ENCODE measurements at regions not wholly inside any gene's neighbourhood (a gene's known extent, or its start where the extent isn't known, plus 50 kb on each side); places are given as distances from the start of the nearest gene placed in this dataset.

- Histone ChIP-seq H3K4me3 (ENCODE audit: low read length) (no peak overlapping the region), H3K4me1 (ENCODE audit: control insufficient read depth, insufficient read depth, low read length) (no peaks in the 10 kb centered on the region), H3K36me3 (ENCODE audit: control insufficient read depth, insufficient read depth, low read length) (no peaks in the 10 kb centered on the region), H3K27me3 (ENCODE audit: control insufficient read depth, insufficient read depth, low read length, poor library complexity, severe bottlenecking) (no peaks in the 10 kb centered on the region), H3K9ac (ENCODE audit: extremely low read depth, low read length, poor library complexity, severe bottlenecking) (no peak overlapping the region), H3K27ac (ENCODE audit: low read depth, low read length) (no peak overlapping the region), H3K9me3 (ENCODE audit: control insufficient read depth, low read length) (no peaks in the 10 kb centered on the region)
- H3K27ac Mint-ChIP-seq = no peak overlapping the region
- no peak overlapping the region for H3K4me3 Mint-ChIP-seq
- H3K36me3 Mint-ChIP-seq (ENCODE audit: low read depth) = no peaks in the 10 kb centered on the region
- no peaks in the 10 kb centered on the region for H3K4me1 Mint-ChIP-seq
- peaks cover 4% of the 10 kb centered on the region for H3K27me3 Mint-ChIP-seq (ENCODE audit: insufficient read depth)
- no peak for DNase-seq
- H3K9me3 Mint-ChIP-seq = peaks cover 32% of the 10 kb centered on the region
- no peak for TF ChIP-seq CTCF (conservative IDR thresholded peaks at IDR 0.05)
- 82% methylated on average over 1 of the region's 1 CpG; no CpG with 5 or more reads in 1 of the 2 experiments for WGBS, 2 experiments (ENCODE audit: insufficient coverage in 1 of 2, insufficient read length in 1 of 2)
Observed at GRCh38 chr11:129544691-129545090, 169.0 kb downstream of the BARX2 start.

GRCh38 chr11:129546266-129546665, 170.6 kb downstream of the BARX2 start:
- H3K9me3 ChIP-seq (ENCODE audit: control insufficient read depth, low read length) = peaks cover 6% of the 10 kb centered on the region
- WGBS, 2 experiments (ENCODE audit: insufficient coverage in 1 of 2, insufficient read length in 1 of 2) = 90 to 92% methylated on average over 4 of the region's 4 CpGs
- H3K36me3 ChIP-seq (ENCODE audit: control insufficient read depth, insufficient read depth, low read length) = no peaks in the 10 kb centered on the region
- TF ChIP-seq CTCF (conservative IDR thresholded peaks at IDR 0.05) = no peak
- H3K27me3 ChIP-seq (ENCODE audit: control insufficient read depth, insufficient read depth, low read length, poor library complexity, severe bottlenecking) = no peaks in the 10 kb centered on the region
- no peaks in the 10 kb centered on the region for H3K4me1 ChIP-seq (ENCODE audit: control insufficient read depth, insufficient read depth, low read length)
- Mint-ChIP-seq H3K27me3 (ENCODE audit: insufficient read depth) (peaks cover 4% of the 10 kb centered on the region), H3K9me3 (peaks cover 29% of the 10 kb centered on the region), H3K4me1 (no peaks in the 10 kb centered on the region), H3K4me3 (no peak overlapping the region), H3K36me3 (ENCODE audit: low read depth) (no peaks in the 10 kb centered on the region), H3K27ac (no peak overlapping the region)
- no peak overlapping the region for H3K27ac ChIP-seq (ENCODE audit: low read depth, low read length)
- DNase-seq = no peak
- no peak overlapping the region for H3K9ac ChIP-seq (ENCODE audit: extremely low read depth, low read length, poor library complexity, severe bottlenecking)
- no peak overlapping the region for H3K4me3 ChIP-seq (ENCODE audit: low read length)

GRCh38 chr11:129557421-129557820, 181.8 kb downstream of the BARX2 start:
- no peaks in the 10 kb centered on the region for H3K4me1 Mint-ChIP-seq
- H3K4me3 Mint-ChIP-seq = no peak overlapping the region
- Histone ChIP-seq H3K27me3 (ENCODE audit: control insufficient read depth, insufficient read depth, low read length, poor library complexity, severe bottlenecking) (no peaks in the 10 kb centered on the region), H3K9me3 (ENCODE audit: control insufficient read depth, low read length) (no peaks in the 10 kb centered on the region), H3K4me1 (ENCODE audit: control insufficient read depth, insufficient read depth, low read length) (no peaks in the 10 kb centered on the region), H3K36me3 (ENCODE audit: control insufficient read depth, insufficient read depth, low read length) (no peaks in the 10 kb centered on the region), H3K4me3 (ENCODE audit: low read length) (no peak overlapping the region), H3K27ac (ENCODE audit: low read depth, low read length) (no peak overlapping the region), H3K9ac (ENCODE audit: extremely low read depth, low read length, poor library complexity, severe bottlenecking) (no peak overlapping the region)
- H3K27ac Mint-ChIP-seq = no peak overlapping the region
- no peak for DNase-seq
- no peak for TF ChIP-seq CTCF (conservative IDR thresholded peaks at IDR 0.05)
- H3K9me3 Mint-ChIP-seq = no peaks in the 10 kb centered on the region
- H3K27me3 Mint-ChIP-seq (ENCODE audit: insufficient read depth) = peaks cover 2% of the 10 kb centered on the region
- H3K36me3 Mint-ChIP-seq (ENCODE audit: low read depth) = no peaks in the 10 kb centered on the region
- 72 to 100% methylated on average over 2 to 4 of the region's 4 CpGs for WGBS, 2 experiments (ENCODE audit: insufficient coverage in 1 of 2, insufficient read length in 1 of 2)

Measured in endodermal cell (in vitro differentiated cells).